Esophagus squamous epithelium (tissue), 4 donors: ENCODE measurements at regions not wholly inside any gene's neighbourhood (a gene's known extent, or its start where the extent isn't known, plus 50 kb on each side); places are given as distances from the start of the nearest gene placed in this dataset.

Source experiments
- POLR2A ChIP-seq, 4 donors: fragments of 450-650 bp; IDR thresholded peaks; one replicate each; pipeline ENCODE4 v1.6.1; 2017; ENCODE audit warnings: antibody characterized with exemption in 4 of 4, mild to moderate bottlenecking in 4 of 4, moderate library complexity in 3 of 4
- TF ChIP-seq, protein P1 (sequence below), 6 experiments: fragments of 450-650 bp in 4 of 6; fragments of 200-600 bp in 2 of 6; sonication (generic) in 2 of 6; IDR thresholded peaks; one replicate each; pipeline ENCODE4 v1.5.1; 2016 to 2019; ENCODE audit warnings: antibody characterized with exemption in 6 of 6, mild to moderate bottlenecking in 4 of 6, moderate library complexity in 4 of 6

DNA sequence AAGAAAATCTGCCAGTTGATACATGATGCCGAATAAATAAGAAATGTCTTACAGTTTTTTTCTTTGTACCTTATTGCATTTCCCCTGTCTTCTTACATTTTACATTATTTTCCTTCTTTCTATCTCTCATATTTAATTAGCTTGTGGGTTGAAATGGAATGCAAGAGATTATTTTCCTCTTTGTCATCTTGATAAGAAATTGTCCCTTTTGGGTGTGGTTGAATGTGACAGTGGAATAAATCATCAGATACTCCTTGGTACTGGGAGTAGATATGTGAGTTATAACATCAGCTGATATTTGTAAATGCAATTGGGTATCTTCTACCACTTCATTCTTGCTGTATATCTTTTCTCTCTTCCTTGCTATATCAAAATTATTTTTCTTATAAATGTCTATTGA is 997.4 kb downstream of the RAPGEF2 start:
- TF ChIP-seq, protein P1, sequence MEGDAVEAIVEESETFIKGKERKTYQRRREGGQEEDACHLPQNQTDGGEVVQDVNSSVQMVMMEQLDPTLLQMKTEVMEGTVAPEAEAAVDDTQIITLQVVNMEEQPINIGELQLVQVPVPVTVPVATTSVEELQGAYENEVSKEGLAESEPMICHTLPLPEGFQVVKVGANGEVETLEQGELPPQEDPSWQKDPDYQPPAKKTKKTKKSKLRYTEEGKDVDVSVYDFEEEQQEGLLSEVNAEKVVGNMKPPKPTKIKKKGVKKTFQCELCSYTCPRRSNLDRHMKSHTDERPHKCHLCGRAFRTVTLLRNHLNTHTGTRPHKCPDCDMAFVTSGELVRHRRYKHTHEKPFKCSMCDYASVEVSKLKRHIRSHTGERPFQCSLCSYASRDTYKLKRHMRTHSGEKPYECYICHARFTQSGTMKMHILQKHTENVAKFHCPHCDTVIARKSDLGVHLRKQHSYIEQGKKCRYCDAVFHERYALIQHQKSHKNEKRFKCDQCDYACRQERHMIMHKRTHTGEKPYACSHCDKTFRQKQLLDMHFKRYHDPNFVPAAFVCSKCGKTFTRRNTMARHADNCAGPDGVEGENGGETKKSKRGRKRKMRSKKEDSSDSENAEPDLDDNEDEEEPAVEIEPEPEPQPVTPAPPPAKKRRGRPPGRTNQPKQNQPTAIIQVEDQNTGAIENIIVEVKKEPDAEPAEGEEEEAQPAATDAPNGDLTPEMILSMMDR (IDR thresholded peaks at IDR 0.05) = no peak
- no peak for TF ChIP-seq POLR2A (IDR thresholded peaks at IDR 0.05)
